Spleen (tissue), 11 donors: ENCODE measurements at regions not wholly inside any gene's neighbourhood (a gene's known extent, or its start where the extent isn't known, plus 50 kb on each side); places are given as distances from the start of the nearest gene placed in this dataset.

Experiments used
- DNase-seq: peaks from one replicate; pipeline ENCODE4 v3.0.0-alpha.2; 2020
- H3K27ac ChIP-seq, 8 donors: fragments of 200-600 bp; sonication (generic) in 7 of 8; 1 replicate in 4 of 8; 2 replicates in 4 of 8; pipeline versions ENCODE4 v1.5.0 to v1.8.0; 2016 to 2021; ENCODE audit warnings: inconsistent platforms in 4 of 8, mild to moderate bottlenecking in 4 of 8, moderate library complexity in 1 of 8
- H3K27me3 ChIP-seq, 7 donors: fragments of 200-600 bp; sonication (generic) in 6 of 7; replicated peaks in 1 of 7; 1 replicate in 4 of 7; 2 replicates in 3 of 7; pipeline versions ENCODE4 v1.5.0 to v1.8.0; 2016 to 2021; ENCODE audit warnings: inconsistent platforms in 3 of 7, mild to moderate bottlenecking in 1 of 7
- H3K36me3 ChIP-seq, 6 donors: fragments of 200-600 bp; sonication (generic) in 5 of 6; 1 replicate in 4 of 6; 2 replicates in 2 of 6; pipeline versions ENCODE4 v1.5.0 to v1.8.0; 2016 to 2021; ENCODE audit warnings: inconsistent platforms in 2 of 6
- H3K4me1 ChIP-seq, 6 donors: fragments of 200-600 bp; sonication (generic) in 5 of 6; 1 replicate in 3 of 6; 2 replicates in 3 of 6; pipeline versions ENCODE4 v1.5.0 to v1.8.0; 2016 to 2021; ENCODE audit warnings: inconsistent platforms in 3 of 6
- H3K4me3 ChIP-seq, 8 donors: fragments of 200-600 bp; sonication (generic) in 7 of 8; 1 replicate in 4 of 8; 2 replicates in 4 of 8; pipeline versions ENCODE4 v1.5.0 to v1.8.0; 2016 to 2021; ENCODE audit warnings: inconsistent platforms in 4 of 8, mild to moderate bottlenecking in 4 of 8, moderate library complexity in 2 of 8
- H3K9me3 ChIP-seq, 8 donors: fragments of 200-600 bp; sonication (generic) in 7 of 8; 1 replicate in 4 of 8; 2 replicates in 4 of 8; pipeline versions ENCODE4 v1.5.0 to v1.8.0; 2016 to 2021; ENCODE audit warnings: inconsistent platforms in 4 of 8
- POLR2A ChIP-seq, 3 donors: fragments of 450-650 bp; IDR thresholded peaks; one replicate each; pipeline ENCODE4 v1.5.1; 2017; ENCODE audit warnings: antibody characterized with exemption in 3 of 3, mild to moderate bottlenecking in 1 of 3
- POLR2AphosphoS5 ChIP-seq, 3 donors: sonication (generic); formaldehyde crosslinking; IDR thresholded peaks; one replicate each; pipeline ENCODE4 v1.5.1; 2017; ENCODE audit warnings: antibody characterized with exemption in 3 of 3
- WGBS, 5 donors: extraction: QIAGEN DNeasy Blood & Tissue Kit in 3 of 5; methylation state at CpG; one replicate each; pipeline versions ENCODE4 v1.1.5 to v1.1.7; 2013 to 2018; 5-methylcytosine and 5-hydroxymethylcytosine counted together
- intact Hi-C: fragments of 100-400 bp; cut with DNase I; formaldehyde crosslinking; loops from one replicate; pipeline ENCODE4 v1.15.0; 2023; ENCODE audit warnings: low total_unique reads
- TF ChIP-seq, protein P1 (sequence below), 11 experiments: fragments of 200-600 bp in 7 of 11; fragments of 450-650 bp in 4 of 11; sonication (generic) in 4 of 11; IDR thresholded peaks in 8 of 11; conservative IDR thresholded peaks in 3 of 11; 1 replicate in 7 of 11; 2 replicates in 4 of 11; pipeline versions ENCODE4 v1.4.0 to v1.8.0; 2016 to 2021; ENCODE audit warnings: antibody characterized with exemption in 11 of 11, inconsistent platforms in 4 of 11, mild to moderate bottlenecking in 1 of 11
- donor health status: healthy with polysubstance abuse.
- donor health status: DM: no; HTN: no; CAD: no; lungs with moderate emphysema.
- donor health status: DM: no; HTN: no; CAD: no.
- donor health status: Bipolar disorder and iron deficiency.
- donor health status: healthy.
- donor health status: DM: no; HTN: no; CAD: no.
- donor health status: DM: yes; HTN: yes; CAD: no.

DNA sequence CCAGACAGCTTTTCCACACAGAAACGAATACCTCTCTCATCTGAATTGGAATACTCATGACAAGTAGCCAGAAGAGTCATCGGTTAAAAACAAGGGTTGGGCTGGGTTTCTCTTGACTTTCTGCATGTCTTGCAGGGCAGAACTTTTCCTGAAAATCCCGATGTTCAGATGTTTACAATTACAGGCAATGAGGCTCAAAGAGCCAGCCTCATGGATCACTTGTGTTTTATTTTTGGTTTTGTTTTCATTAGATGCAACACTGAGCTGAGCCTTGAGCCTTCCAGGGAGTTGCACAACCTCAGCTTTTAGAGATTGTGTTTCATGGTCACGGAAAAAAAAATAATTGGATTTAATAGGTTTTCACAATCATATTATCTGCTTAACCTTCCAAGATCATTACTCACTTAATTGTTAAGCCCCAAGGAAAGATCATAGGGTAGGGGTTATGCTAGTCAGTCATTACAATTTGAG is 288.1 kb upstream of the PRDM1 start:
- Histone ChIP-seq H3K4me1 (peaks cover 0 to 31% (median 16%) of the 10 kb centered on the region in 6 donors), H3K9me3 (no peaks in the 10 kb centered on the region), H3K4me3 (no peak overlapping the region), H3K36me3 (no peaks in the 10 kb centered on the region), H3K27ac (peak overlapping the region in 2 of 8 donors; percentile 26 to 31), H3K27me3 (no peaks in the 10 kb centered on the region)
- 72 to 83% (median 78%) methylated on average over 4 of the region's 4 CpGs for WGBS, 5 donors
- TF ChIP-seq POLR2A (IDR thresholded peaks at IDR 0.05): no peak
- TF ChIP-seq, protein P1, sequence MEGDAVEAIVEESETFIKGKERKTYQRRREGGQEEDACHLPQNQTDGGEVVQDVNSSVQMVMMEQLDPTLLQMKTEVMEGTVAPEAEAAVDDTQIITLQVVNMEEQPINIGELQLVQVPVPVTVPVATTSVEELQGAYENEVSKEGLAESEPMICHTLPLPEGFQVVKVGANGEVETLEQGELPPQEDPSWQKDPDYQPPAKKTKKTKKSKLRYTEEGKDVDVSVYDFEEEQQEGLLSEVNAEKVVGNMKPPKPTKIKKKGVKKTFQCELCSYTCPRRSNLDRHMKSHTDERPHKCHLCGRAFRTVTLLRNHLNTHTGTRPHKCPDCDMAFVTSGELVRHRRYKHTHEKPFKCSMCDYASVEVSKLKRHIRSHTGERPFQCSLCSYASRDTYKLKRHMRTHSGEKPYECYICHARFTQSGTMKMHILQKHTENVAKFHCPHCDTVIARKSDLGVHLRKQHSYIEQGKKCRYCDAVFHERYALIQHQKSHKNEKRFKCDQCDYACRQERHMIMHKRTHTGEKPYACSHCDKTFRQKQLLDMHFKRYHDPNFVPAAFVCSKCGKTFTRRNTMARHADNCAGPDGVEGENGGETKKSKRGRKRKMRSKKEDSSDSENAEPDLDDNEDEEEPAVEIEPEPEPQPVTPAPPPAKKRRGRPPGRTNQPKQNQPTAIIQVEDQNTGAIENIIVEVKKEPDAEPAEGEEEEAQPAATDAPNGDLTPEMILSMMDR (IDR thresholded peaks at IDR 0.05 in 8 of 11, conservative IDR thresholded peaks at IDR 0.05 in 3 of 11): no peak
- no peak for TF ChIP-seq POLR2AphosphoS5 (IDR thresholded peaks at IDR 0.05)
- DNase-seq: no peak
- intact Hi-C loops: no loop called here

DNA sequence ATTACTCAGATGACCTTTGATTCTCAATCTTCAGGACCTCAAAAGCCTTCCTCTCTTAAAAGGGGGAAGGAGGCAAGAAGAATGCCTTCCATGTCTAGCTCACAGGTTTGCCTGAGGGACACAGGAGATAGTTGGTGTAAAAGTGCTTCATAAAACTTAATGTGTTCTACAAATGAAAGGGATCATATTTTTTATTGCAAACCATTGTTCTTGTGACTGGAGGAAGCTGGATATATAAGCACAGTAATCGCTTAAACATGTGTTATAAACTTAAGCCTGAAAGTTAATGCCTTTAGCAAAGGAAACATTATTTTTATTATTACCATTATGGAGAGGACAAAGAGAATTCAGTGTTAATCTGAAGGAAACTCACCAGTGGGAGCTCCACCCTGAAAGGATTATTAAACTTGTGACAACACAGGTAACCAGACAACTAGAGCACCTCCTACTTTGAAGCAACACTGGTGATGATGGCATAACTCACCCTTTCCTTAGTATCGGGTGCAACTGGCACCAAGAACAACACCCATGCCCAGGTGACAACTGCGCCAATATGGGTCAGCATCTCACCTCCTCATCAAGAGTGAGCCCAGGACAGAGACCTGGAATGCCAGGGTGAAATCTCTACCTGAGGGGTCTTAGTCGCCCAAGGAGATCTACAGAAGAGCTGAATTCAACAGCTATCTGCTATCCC is 288.7 kb upstream of the PRDM1 start:
- Histone ChIP-seq H3K27ac (peak overlapping the region in 2 of 8 donors; percentile 26 to 31), H3K27me3 (no peaks in the 10 kb centered on the region), H3K9me3 (no peaks in the 10 kb centered on the region), H3K4me3 (no peak overlapping the region), H3K4me1 (peaks cover 0 to 37% (median 21%) of the 10 kb centered on the region in 6 donors), H3K36me3 (no peaks in the 10 kb centered on the region)
- TF ChIP-seq POLR2A (IDR thresholded peaks at IDR 0.05): no peak
- TF ChIP-seq, protein P1 (IDR thresholded peaks at IDR 0.05 in 8 of 11, conservative IDR thresholded peaks at IDR 0.05 in 3 of 11): no peak
- DNase-seq: no peak
- intact Hi-C loops: no loop called here
- WGBS, 5 donors: 87 to 94% (median 89%) methylated on average over 4 of the region's 4 CpGs

DNA sequence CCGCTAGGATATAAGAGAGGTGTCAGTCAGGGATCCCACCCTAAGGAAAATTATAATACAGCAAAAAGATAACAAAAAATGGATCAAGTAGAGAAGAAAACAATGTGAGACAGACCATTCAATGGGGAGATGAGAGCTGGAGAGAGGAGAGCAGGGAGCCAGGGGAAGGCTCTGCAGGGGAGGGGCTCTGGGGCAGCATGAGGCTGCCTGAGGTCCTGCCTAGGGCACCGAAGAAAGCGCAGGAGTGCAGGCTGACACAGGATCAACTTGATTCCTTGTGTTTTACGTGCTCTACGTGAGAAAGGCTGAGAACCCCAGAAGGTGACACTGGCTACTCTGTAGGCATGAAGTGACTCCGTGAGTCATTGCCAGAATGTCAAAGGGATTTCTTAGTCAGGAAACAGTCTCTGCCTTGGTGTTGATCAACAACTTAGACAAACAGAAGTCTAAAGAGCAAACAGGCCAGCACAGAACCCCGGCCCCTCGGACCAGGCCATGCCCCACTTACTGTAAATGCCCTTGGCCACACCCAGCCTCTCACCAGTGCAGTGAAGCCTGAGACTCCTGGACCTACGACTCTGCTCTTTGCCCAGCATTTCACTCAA is 290.1 kb upstream of the PRDM1 start:
- H3K36me3 ChIP-seq: no peaks in the 10 kb centered on the region
- H3K4me1 ChIP-seq: peaks cover 0 to 51% (median 32%) of the 10 kb centered on the region in 6 donors
- no peaks in the 10 kb centered on the region for H3K27me3 ChIP-seq
- intact Hi-C loops: no loop called here
- no peak overlapping the region for H3K4me3 ChIP-seq
- TF ChIP-seq, protein P1 (IDR thresholded peaks at IDR 0.05 in 8 of 11, conservative IDR thresholded peaks at IDR 0.05 in 3 of 11): no peak
- TF ChIP-seq POLR2A (IDR thresholded peaks at IDR 0.05): no peak
- TF ChIP-seq POLR2AphosphoS5 (IDR thresholded peaks at IDR 0.05): no peak
- no peak overlapping the region for H3K27ac ChIP-seq
- no peak for DNase-seq
- 79 to 90% (median 89%) methylated on average over 9 of the region's 9 CpGs for WGBS, 5 donors
- no peaks in the 10 kb centered on the region for H3K9me3 ChIP-seq

DNA sequence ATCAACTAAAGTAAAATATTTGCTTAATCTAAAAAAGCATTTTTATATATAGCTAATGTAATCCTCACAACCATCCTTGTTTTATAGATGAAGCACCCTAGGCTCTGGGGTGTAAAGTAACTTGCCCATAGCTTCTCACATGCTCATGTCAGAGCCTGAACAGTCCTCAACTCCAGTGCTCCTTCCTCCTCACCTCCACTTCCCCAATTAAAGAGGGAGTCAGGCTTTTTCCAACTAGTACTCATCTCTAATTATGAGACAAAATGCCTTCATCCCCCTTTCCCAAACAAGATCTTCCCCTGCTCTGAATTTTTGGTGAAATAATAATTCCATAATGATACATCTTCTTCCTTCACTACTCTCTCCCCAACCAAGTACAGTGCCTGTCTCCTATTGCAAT is 290.8 kb upstream of the PRDM1 start:
- TF ChIP-seq POLR2AphosphoS5 (IDR thresholded peaks at IDR 0.05): no peak
- TF ChIP-seq POLR2A (IDR thresholded peaks at IDR 0.05): no peak
- TF ChIP-seq, protein P1 (IDR thresholded peaks at IDR 0.05 in 8 of 11, conservative IDR thresholded peaks at IDR 0.05 in 3 of 11): no peak
- intact Hi-C loops: no loop called here

More for the DNA sequence above, 290.8 kb upstream of the PRDM1 start:
- Histone ChIP-seq H3K27me3 (no peaks in the 10 kb centered on the region), H3K36me3 (no peaks in the 10 kb centered on the region), H3K4me3 (no peak overlapping the region), H3K4me1 (peaks cover 0 to 57% (median 37%) of the 10 kb centered on the region in 6 donors), H3K9me3 (no peaks in the 10 kb centered on the region), H3K27ac (no peak overlapping the region)
- no peak for DNase-seq
